IPS-20b (cell line): ENCODE measurements at regions not wholly inside any gene's neighbourhood (a gene's known extent, or its start where the extent isn't known, plus 50 kb on each side); places are given as distances from the start of the nearest gene placed in this dataset.

Source experiments
- H3K27ac ChIP-seq: one replicate; pipeline ENCODE4 v1.5.1; 2013; ENCODE audit warnings: low read length
- H3K27me3 ChIP-seq: 2 replicates; pipeline ENCODE4 v1.6.1; 2013; ENCODE audit warnings: mild to moderate bottlenecking, low read length, inconsistent platforms; ENCODE audit not compliant: insufficient read depth
- H3K36me3 ChIP-seq: 2 replicates; pipeline ENCODE4 v1.6.1; 2013; ENCODE audit warnings: low read depth, mild to moderate bottlenecking, inconsistent platforms, low read length, moderate library complexity; ENCODE audit not compliant: insufficient read depth
- H3K4me1 ChIP-seq: 2 replicates; pipeline ENCODE4 v1.6.1; 2013; ENCODE audit warnings: mild to moderate bottlenecking, control low read depth, inconsistent platforms, low read length, moderate library complexity; ENCODE audit not compliant: insufficient read depth
- H3K4me3 ChIP-seq: 2 replicates; pipeline ENCODE4 v1.5.1; 2013; ENCODE audit warnings: mild to moderate bottlenecking, low read length, inconsistent platforms
- H3K9ac ChIP-seq: 2 replicates; pipeline ENCODE4 v1.6.1; 2013; ENCODE audit warnings: low read depth, mild to moderate bottlenecking, inconsistent platforms, low read length, moderate library complexity
- H3K9me3 ChIP-seq: 2 replicates; pipeline ENCODE4 v1.6.1; 2013; ENCODE audit warnings: mild to moderate bottlenecking, low read depth, low read length, inconsistent platforms; ENCODE audit not compliant: insufficient read depth

- Histone ChIP-seq H3K27ac (no peak overlapping the region), H3K27me3 (no peaks in the 10 kb centered on the region), H3K36me3 (no peaks in the 10 kb centered on the region), H3K4me1 (no peaks in the 10 kb centered on the region), H3K9ac (no peak overlapping the region), H3K4me3 (no peak overlapping the region), H3K9me3 (no peaks in the 10 kb centered on the region; the same call in 1 of the 2 replicates)
Measured at GRCh38 chr3:146339349-146339748, 88.4 kb upstream of the PLSCR4 start.

- Histone ChIP-seq H3K27me3 (no peaks in the 10 kb centered on the region), H3K9ac (no peak overlapping the region), H3K9me3 (no peaks in the 10 kb centered on the region; the same call in 1 of the 2 replicates), H3K36me3 (no peaks in the 10 kb centered on the region), H3K27ac (no peak overlapping the region), H3K4me3 (no peak overlapping the region), H3K4me1 (no peaks in the 10 kb centered on the region)
Measured at GRCh38 chr3:146337991-146338390, 87.1 kb upstream of the PLSCR4 start.

- Histone ChIP-seq H3K9ac (no peak overlapping the region), H3K4me1 (no peaks in the 10 kb centered on the region), H3K27me3 (no peaks in the 10 kb centered on the region), H3K36me3 (no peaks in the 10 kb centered on the region), H3K9me3 (no peaks in the 10 kb centered on the region; the same call in 1 of the 2 replicates), H3K4me3 (no peak overlapping the region), H3K27ac (no peak overlapping the region)
Measured at GRCh38 chr3:146335386-146335785, 84.5 kb upstream of the PLSCR4 start.

- Histone ChIP-seq H3K4me1 (no peaks in the 10 kb centered on the region), H3K27ac (no peak overlapping the region), H3K4me3 (no peak overlapping the region), H3K9ac (no peak overlapping the region), H3K9me3 (no peaks in the 10 kb centered on the region; the same call in 1 of the 2 replicates), H3K27me3 (no peaks in the 10 kb centered on the region), H3K36me3 (no peaks in the 10 kb centered on the region)
Measured at GRCh38 chr3:146334151-146334550, 83.2 kb upstream of the PLSCR4 start.

- Histone ChIP-seq H3K36me3 (no peaks in the 10 kb centered on the region), H3K27ac (no peak overlapping the region), H3K9me3 (no peaks in the 10 kb centered on the region; the same call in 1 of the 2 replicates), H3K9ac (no peak overlapping the region), H3K27me3 (no peaks in the 10 kb centered on the region), H3K4me3 (no peak overlapping the region), H3K4me1 (no peaks in the 10 kb centered on the region)
Measured at GRCh38 chr3:146331967-146332366, 81.1 kb upstream of the PLSCR4 start.

- Histone ChIP-seq H3K27ac (no peak overlapping the region), H3K9ac (no peak overlapping the region), H3K4me3 (no peak overlapping the region), H3K36me3 (no peaks in the 10 kb centered on the region), H3K9me3 (no peaks in the 10 kb centered on the region), H3K4me1 (no peaks in the 10 kb centered on the region), H3K27me3 (no peaks in the 10 kb centered on the region)
Measured at GRCh38 chr3:146326875-146327543, 76.1 kb upstream of the PLSCR4 start.

- H3K4me1 ChIP-seq, result no peaks in the 10 kb centered on the region
- H3K4me3 ChIP-seq, result no peak overlapping the region
- no peak overlapping the region for H3K9ac ChIP-seq
- H3K27me3 ChIP-seq, result no peaks in the 10 kb centered on the region
- H3K27ac ChIP-seq, result no peak overlapping the region
- H3K9me3 ChIP-seq, result no peaks in the 10 kb centered on the region
- H3K36me3 ChIP-seq, result no peaks in the 10 kb centered on the region
Measured at GRCh38 chr3:146325170-146325569, 74.3 kb upstream of the PLSCR4 start.

GRCh38 chr3:146322216-146322817 is 71.4 kb upstream of the PLSCR4 start:
- Histone ChIP-seq H3K9ac (no peak overlapping the region), H3K4me3 (no peak overlapping the region), H3K36me3 (no peaks in the 10 kb centered on the region), H3K9me3 (no peaks in the 10 kb centered on the region), H3K27me3 (no peaks in the 10 kb centered on the region), H3K4me1 (no peaks in the 10 kb centered on the region), H3K27ac (no peak overlapping the region)

- no peak overlapping the region for H3K9ac ChIP-seq
- H3K4me3 ChIP-seq, result no peak overlapping the region
- H3K4me1 ChIP-seq, result no peaks in the 10 kb centered on the region
- no peaks in the 10 kb centered on the region; the same call in 1 of the 2 replicates for H3K9me3 ChIP-seq
- H3K27me3 ChIP-seq, result no peaks in the 10 kb centered on the region
- H3K27ac ChIP-seq, result no peak overlapping the region
- H3K36me3 ChIP-seq, result no peaks in the 10 kb centered on the region
Measured at GRCh38 chr3:146314871-146315270, 64.0 kb upstream of the PLSCR4 start.

GRCh38 chr3:146313746-146314111 is 62.8 kb upstream of the PLSCR4 start:
- H3K27me3 ChIP-seq, result no peaks in the 10 kb centered on the region
- H3K4me3 ChIP-seq, result no peak overlapping the region
- no peaks in the 10 kb centered on the region for H3K4me1 ChIP-seq
- no peaks in the 10 kb centered on the region; the same call in 1 of the 2 replicates for H3K9me3 ChIP-seq
- no peak overlapping the region for H3K9ac ChIP-seq
- no peaks in the 10 kb centered on the region for H3K36me3 ChIP-seq
- no peak overlapping the region for H3K27ac ChIP-seq

- Histone ChIP-seq H3K4me1 (no peaks in the 10 kb centered on the region), H3K36me3 (no peaks in the 10 kb centered on the region), H3K9me3 (no peaks in the 10 kb centered on the region; the same call in 1 of the 2 replicates), H3K27me3 (no peaks in the 10 kb centered on the region), H3K27ac (no peak overlapping the region), H3K4me3 (no peak overlapping the region), H3K9ac (no peak overlapping the region)
Measured at GRCh38 chr3:146313031-146313745, 62.3 kb upstream of the PLSCR4 start.

- Histone ChIP-seq H3K9ac (no peak overlapping the region), H3K27ac (no peak overlapping the region), H3K9me3 (no peaks in the 10 kb centered on the region; the same call in 1 of the 2 replicates), H3K4me1 (no peaks in the 10 kb centered on the region), H3K36me3 (no peaks in the 10 kb centered on the region), H3K4me3 (no peak overlapping the region), H3K27me3 (no peaks in the 10 kb centered on the region)
Measured at GRCh38 chr3:146308682-146309081, 57.8 kb upstream of the PLSCR4 start.
